Suppressor macrophage treated with lipopolysaccharide for 4 hours (primary cell): ENCODE measurements at regions not wholly inside any gene's neighbourhood (a gene's known extent, or its start where the extent isn't known, plus 50 kb on each side); places are given as distances from the start of the nearest gene placed in this dataset.
A peak's percentile ranks its signal among the peaks of the same experiment; 100 is the strongest.
"Not testable (repeated sequence)": the region's sequence is repeated elsewhere in the genome, so short reads cannot be mapped to it uniquely, and the experiment has no call there.

Experiments used
- DNase-seq: peaks from one replicate; pipeline ENCODE4 v3.0.0-alpha.2; 2020

GRCh38 chr11:67871168-67871567 lies 132.7 kb downstream of the UNC93B1 start:
- DNase-seq = not testable (repeated sequence)

GRCh38 chr11:67862896-67863295 lies 141.0 kb downstream of the UNC93B1 start:
- DNase-seq = not testable (repeated sequence)

GRCh38 chr11:67859513-67860161 lies 144.3 kb downstream of the UNC93B1 start:
- DNase-seq = peak; percentile 7

- not testable (repeated sequence) for DNase-seq
Observed at GRCh38 chr11:67850747-67851146, 153.2 kb downstream of the UNC93B1 start.

GRCh38 chr11:67849766-67850165 lies 154.1 kb downstream of the UNC93B1 start:
- DNase-seq = not testable (repeated sequence)

GRCh38 chr11:67847896-67848875 lies 155.7 kb downstream of the UNC93B1 start:
- not testable (repeated sequence) for DNase-seq

- DNase-seq = not testable (repeated sequence)
Observed at GRCh38 chr11:67846303-67846702, 157.6 kb downstream of the UNC93B1 start.

GRCh38 chr11:67845296-67845695 lies 158.6 kb downstream of the UNC93B1 start:
- DNase-seq = not testable (repeated sequence)

- not testable (repeated sequence) for DNase-seq
Observed at GRCh38 chr11:67840599-67840998, 163.3 kb downstream of the UNC93B1 start.

GRCh38 chr11:67830152-67830551 lies 155.7 kb upstream of the ALDH3B2 start:
- not testable (repeated sequence) for DNase-seq

- DNase-seq = not testable (repeated sequence)
Observed at GRCh38 chr11:67826951-67827296, 152.5 kb upstream of the ALDH3B2 start.

- not testable (repeated sequence) for DNase-seq
Observed at GRCh38 chr11:67826028-67826950, 151.9 kb upstream of the ALDH3B2 start.

GRCh38 chr11:67824861-67825260 lies 150.4 kb upstream of the ALDH3B2 start:
- not testable (repeated sequence) for DNase-seq

GRCh38 chr11:67820081-67820480 lies 145.7 kb upstream of the ALDH3B2 start:
- DNase-seq = no peak

GRCh38 chr11:67817558-67817957 lies 143.1 kb upstream of the ALDH3B2 start:
- DNase-seq = not testable (repeated sequence)

- not testable (repeated sequence) for DNase-seq
Observed at GRCh38 chr11:67809301-67809700, 134.9 kb upstream of the ALDH3B2 start.

- DNase-seq = not testable (repeated sequence)
Observed at GRCh38 chr11:67807896-67808295, 133.5 kb upstream of the ALDH3B2 start.

- not testable (repeated sequence) for DNase-seq
Observed at GRCh38 chr11:67806728-67807235, 132.4 kb upstream of the ALDH3B2 start.

GRCh38 chr11:67806183-67806582 lies 131.8 kb upstream of the ALDH3B2 start:
- not testable (repeated sequence) for DNase-seq

GRCh38 chr11:67805253-67806126 lies 131.1 kb upstream of the ALDH3B2 start:
- DNase-seq = peak; percentile 96
